SK-N-MC (cell line): ENCODE measurements at regions not wholly inside any gene's neighbourhood (a gene's known extent, or its start where the extent isn't known, plus 50 kb on each side); places are given as distances from the start of the nearest gene placed in this dataset.

ENCODE experiments used
- EZH2 ChIP-seq: fragments of 200-600 bp; sonication (generic); IDR thresholded peaks from one replicate; pipeline ENCODE4 v1.6.1; 2017; ENCODE audit warnings: antibody characterized with exemption
- FOXP2 ChIP-seq: optimal IDR thresholded peaks from 2 replicates; pipeline ENCODE3; 2011; ENCODE audit warnings: mild to moderate bottlenecking, moderate library complexity; ENCODE audit not compliant: insufficient read depth; ENCODE audit errors: extremely low read length, control extremely low read depth
- POLR2AphosphoS5 ChIP-seq: IDR thresholded peaks from 2 replicates; pipeline ENCODE4 v1.6.1; 2012; ENCODE audit warnings: mild to moderate bottlenecking, low read depth, low read length, borderline replicate concordance

- no peak for TF ChIP-seq FOXP2
- TF ChIP-seq POLR2AphosphoS5, result no peak
- no peak for TF ChIP-seq EZH2
Measured at GRCh38 chr6:44696686-44697085, 309.2 kb downstream of the CDC5L start.
